HEK293 (cell line): ENCODE measurements at regions not wholly inside any gene's neighbourhood (a gene's known extent, or its start where the extent isn't known, plus 50 kb on each side); places are given as distances from the start of the nearest gene placed in this dataset.

Experiments used
- CTCF ChIA-PET: fragments of 350-600 bp; formaldehyde crosslinking; extraction: SDS; loops from one replicate; lab custom pipeline; 2021; ENCODE audit warnings: antibody characterized with exemption; lab: Yijun Ruan, JAX
- POLR2A ChIA-PET: fragments of 300-600 bp; formaldehyde crosslinking; extraction: SDS; loops from one replicate; lab custom pipeline; 2020; ENCODE audit warnings: antibody characterized with exemption, inconsistent platforms; lab: Yijun Ruan, JAX
- H3K27ac ChIP-seq: fragments of 200-500 bp; sonication (Bioruptor generic); 2 replicates; pipeline ENCODE4 v1.5.1; 2014; ENCODE audit warnings: low read depth, low read length, control low read depth, inconsistent platforms; ENCODE audit errors: extremely low read depth
- H3K36me3 ChIP-seq, 2 experiments: fragments of 200-500 bp in 1 of 2; sonication (Bioruptor generic) in 1 of 2; 1 replicate in 1 of 2; 2 replicates in 1 of 2; pipeline ENCODE4 v1.5.1; 2014 to 2017; ENCODE audit warnings: inconsistent platforms in 2 of 2, low read length in 2 of 2; ENCODE audit not compliant: control insufficient read depth in 2 of 2, insufficient read depth in 1 of 2
- H3K4me1 ChIP-seq: fragments of 200-500 bp; sonication (Bioruptor generic); 2 replicates; pipeline ENCODE4 v1.5.1; 2014; ENCODE audit warnings: mild to moderate bottlenecking, low read length, inconsistent platforms; ENCODE audit not compliant: control insufficient read depth, insufficient read depth
- H3K4me3 ChIP-seq: 2 replicates; pipeline ENCODE4 v1.5.1; 2011; ENCODE audit warnings: low read depth, mild to moderate bottlenecking, control low read depth, low read length, moderate library complexity
- H3K9me3 ChIP-seq: fragments of 200-500 bp; sonication (Bioruptor generic); 2 replicates; pipeline ENCODE4 v1.5.1; 2014; ENCODE audit warnings: low read depth, low read length, inconsistent platforms; ENCODE audit not compliant: control insufficient read depth, insufficient read depth
- BCL6B ChIP-seq: fragments of 450-650 bp; formaldehyde crosslinking; IDR thresholded peaks from 2 replicates; pipeline ENCODE4 v1.5.1; 2017; ENCODE audit warnings: missing biosample characterization, missing genetic modification characterization
- KLF7 ChIP-seq: fragments of 450-650 bp; formaldehyde crosslinking; IDR thresholded peaks from 2 replicates; pipeline ENCODE4 v1.5.1; 2016; ENCODE audit warnings: missing biosample characterization, missing genetic modification characterization, borderline replicate concordance
- PRDM6 ChIP-seq: fragments of 450-650 bp; formaldehyde crosslinking; IDR thresholded peaks from 2 replicates; pipeline ENCODE4 v1.5.1; 2017; ENCODE audit warnings: missing biosample characterization, missing genetic modification characterization
- SP2 ChIP-seq: fragments of 450-650 bp; formaldehyde crosslinking; IDR thresholded peaks from 2 replicates; pipeline ENCODE4 v1.5.1; 2016; ENCODE audit warnings: missing biosample characterization, missing genetic modification characterization
- ZBTB1 ChIP-seq: fragments of 450-650 bp; formaldehyde crosslinking; IDR thresholded peaks from 2 replicates; pipeline ENCODE4 v1.5.1; 2016; ENCODE audit warnings: missing biosample characterization, missing genetic modification characterization
- ZNF155 ChIP-seq: fragments of 450-650 bp; formaldehyde crosslinking; IDR thresholded peaks from 2 replicates; pipeline ENCODE4 v1.5.1; 2016; ENCODE audit warnings: missing biosample characterization, missing genetic modification characterization
- ZNF175 ChIP-seq: fragments of 450-650 bp; formaldehyde crosslinking; IDR thresholded peaks from 2 replicates; pipeline ENCODE4 v1.5.1; 2016; ENCODE audit warnings: missing biosample characterization, missing genetic modification characterization
- ZNF24 ChIP-seq: fragments of 450-650 bp; formaldehyde crosslinking; IDR thresholded peaks from 2 replicates; pipeline ENCODE4 v1.5.1; 2016; ENCODE audit warnings: missing biosample characterization, missing genetic modification characterization
- ZNF335 ChIP-seq: fragments of 450-650 bp; formaldehyde crosslinking; conservative IDR thresholded peaks from 2 replicates; pipeline ENCODE4 v1.5.1; 2016; ENCODE audit warnings: missing biosample characterization, missing genetic modification characterization
- ZNF341 ChIP-seq: fragments of 450-650 bp; formaldehyde crosslinking; IDR thresholded peaks from 2 replicates; pipeline ENCODE4; 2016; ENCODE audit warnings: low read depth, missing biosample characterization, missing genetic modification characterization
- ZNF513 ChIP-seq: fragments of 450-650 bp; IDR thresholded peaks from 2 replicates; pipeline ENCODE4 v1.5.1; 2018; ENCODE audit warnings: missing biosample characterization, missing genetic modification characterization
- ZNF585B ChIP-seq: fragments of 450-650 bp; formaldehyde crosslinking; IDR thresholded peaks from 2 replicates; pipeline ENCODE4 v1.5.1; 2016; ENCODE audit warnings: missing biosample characterization, missing genetic modification characterization
- ZNF623 ChIP-seq: fragments of 450-650 bp; formaldehyde crosslinking; IDR thresholded peaks from 2 replicates; pipeline ENCODE4 v1.5.1; 2016; ENCODE audit warnings: missing biosample characterization, missing genetic modification characterization
- ZNF629 ChIP-seq: fragments of 450-650 bp; formaldehyde crosslinking; IDR thresholded peaks from 2 replicates; pipeline ENCODE4 v1.5.1; 2017; ENCODE audit warnings: missing biosample characterization, missing genetic modification characterization
- ZSCAN30 ChIP-seq: fragments of 450-650 bp; IDR thresholded peaks from 2 replicates; pipeline ENCODE4 v1.5.1; 2018; ENCODE audit warnings: missing biosample characterization, mild to moderate bottlenecking, missing genetic modification characterization, moderate library complexity
- ZSCAN5A ChIP-seq: fragments of 450-650 bp; formaldehyde crosslinking; IDR thresholded peaks from 2 replicates; pipeline ENCODE4 v1.5.1; 2016; ENCODE audit warnings: missing biosample characterization, missing genetic modification characterization

- H3K36me3 ChIP-seq: no peaks in the 10 kb centered on the region
- ChIA-PET POLR2A (no interaction called here), CTCF (no interaction called here)
- H3K9me3 ChIP-seq: no peaks in the 10 kb centered on the region
- TF ChIP-seq ZSCAN30 (no peak), ZNF629 (no peak)
- no peaks in the 10 kb centered on the region for H3K4me1 ChIP-seq
- H3K4me3 ChIP-seq: no peak overlapping the region
- no peak overlapping the region for H3K27ac ChIP-seq
Measured at GRCh38 chr18:39942702-39943101, 2012.3 kb upstream of the PIK3C3 start.

GRCh38 chr18:39938676-39939608 lies 2016.1 kb upstream of the PIK3C3 start:
- H3K4me1 ChIP-seq: no peaks in the 10 kb centered on the region
- TF ChIP-seq BCL6B: no peak
- no peak for TF ChIP-seq KLF7 (tag by site-specific recombination)
- TF ChIP-seq PRDM6 (tag by site-specific recombination): no peak
- TF ChIP-seq ZNF341 (tag by site-specific recombination): no peak
- TF ChIP-seq SP2 (tag by site-specific recombination): no peak
- TF ChIP-seq ZNF24 (tag by site-specific recombination): no peak
- TF ChIP-seq ZNF155 (tag by site-specific recombination): no peak
- TF ChIP-seq ZNF623 (tag by site-specific recombination): no peak
- TF ChIP-seq ZNF585B: no peak
- no peak overlapping the region for H3K4me3 ChIP-seq
- CTCF ChIA-PET: interaction anchor here (0.6 to 0.7 kb wide), 2 partner anchors 14 to 92 kb away, joined by 3 to 5 read pairs; no protein-coding TSS in a partner anchor
- no peaks in the 10 kb centered on the region for H3K9me3 ChIP-seq
- H3K36me3 ChIP-seq: no peaks in the 10 kb centered on the region
- POLR2A ChIA-PET: no interaction called here
- H3K27ac ChIP-seq: no peak overlapping the region

GRCh38 chr18:39935598-39935997 lies 2019.4 kb upstream of the PIK3C3 start:
- no peaks in the 10 kb centered on the region for H3K9me3 ChIP-seq
- no peak overlapping the region for H3K27ac ChIP-seq
- no peak overlapping the region for H3K4me3 ChIP-seq
- no peaks in the 10 kb centered on the region for H3K4me1 ChIP-seq
- POLR2A ChIA-PET: no interaction called here
- no peaks in the 10 kb centered on the region for H3K36me3 ChIP-seq
- CTCF ChIA-PET: no interaction called here
- TF ChIP-seq ZNF513 (tag by site-specific recombination): no peak
- no peak for TF ChIP-seq ZNF175 (tag by site-specific recombination)
- TF ChIP-seq ZSCAN5A (tag by site-specific recombination): no peak
- no peak for TF ChIP-seq ZBTB1 (tag by site-specific recombination)
- TF ChIP-seq ZNF335 (tag by site-specific recombination): no peak
- TF ChIP-seq, all 188 proteins: peak for 0
